Naive thymus-derived CD4-positive, alpha-beta T cell (primary cell): ENCODE measurements at regions not wholly inside any gene's neighbourhood (a gene's known extent, or its start where the extent isn't known, plus 50 kb on each side); places are given as distances from the start of the nearest gene placed in this dataset.
"Not testable (repeated sequence)": the region's sequence is repeated elsewhere in the genome, so short reads cannot be mapped to it uniquely, and the experiment has no call there.

ENCODE experiments used
- ATAC-seq: fragments of 150-1000 bp; cut with Tn5 transposase; 2 replicates; pipeline ENCODE4 v1.10.0; 2021; ENCODE audit warnings: mild to moderate bottlenecking, moderate library complexity
- CTCF ChIA-PET: fragments of 350-600 bp; sonication (Branson Sonifier 250); formaldehyde crosslinking; loops from one replicate; lab custom pipeline; 2021; ENCODE audit warnings: antibody characterized with exemption; lab: Charles Lee
- POLR2A ChIA-PET: fragments of 350-600 bp; sonication (Branson Sonifier 250); formaldehyde crosslinking; loops from one replicate; lab custom pipeline; 2021; ENCODE audit warnings: antibody characterized with exemption, inconsistent platforms; lab: Charles Lee
- DNase-seq, 9 donors: peaks; one replicate each; pipeline versions ENCODE4 v3.0.0 to v3.0.0-alpha.2; 2020 to 2022; ENCODE audit warnings: mixed read lengths in 1 of 9
- H3K27ac ChIP-seq: one replicate; pipeline ENCODE4 v1.7.0; 2013; ENCODE audit warnings: mild to moderate bottlenecking, low read depth, low read length, moderate library complexity
- H3K27me3 ChIP-seq, 2 donors: one replicate each; pipeline ENCODE4 v1.7.0; 2013; ENCODE audit warnings: low read length in 2 of 2, mild to moderate bottlenecking in 2 of 2, moderate library complexity in 2 of 2; ENCODE audit not compliant: control insufficient read depth in 2 of 2, insufficient read depth in 2 of 2
- H3K36me3 ChIP-seq, 3 experiments: 1 replicate in 2 of 3; 2 replicates in 1 of 3; pipeline ENCODE4 v1.7.0; 2013; ENCODE audit warnings: low read length in 3 of 3, mild to moderate bottlenecking in 3 of 3, moderate library complexity in 1 of 3; ENCODE audit not compliant: insufficient read depth in 3 of 3, control insufficient read depth in 2 of 3
- H3K4me1 ChIP-seq, 2 donors: one replicate each; pipeline ENCODE4 v1.7.0; 2013; ENCODE audit warnings: low read length in 2 of 2, mild to moderate bottlenecking in 2 of 2, moderate library complexity in 1 of 2; ENCODE audit not compliant: control insufficient read depth in 2 of 2, insufficient read depth in 2 of 2
- H3K4me3 ChIP-seq: 2 replicates; pipeline ENCODE4 v1.7.0; 2013; ENCODE audit warnings: mild to moderate bottlenecking, low read length
- H3K9me3 ChIP-seq, 3 experiments: 1 replicate in 2 of 3; 2 replicates in 1 of 3; pipeline ENCODE4 v1.7.0; 2013; ENCODE audit warnings: low read length in 3 of 3; ENCODE audit not compliant: control insufficient read depth in 2 of 3
- H3K27ac Mint-ChIP-seq, 9 donors: one replicate each; pipeline ENCODE4 v1.8.0; 2020 to 2022; ENCODE audit warnings: mixed read lengths in 9 of 9, mild to moderate bottlenecking in 8 of 9, moderate library complexity in 5 of 9, inconsistent platforms in 2 of 9
- H3K27me3 Mint-ChIP-seq, 5 donors: one replicate each; pipeline ENCODE4 v1.8.0; 2021 to 2022; ENCODE audit warnings: mixed read lengths in 5 of 5, mild to moderate bottlenecking in 1 of 5
- H3K36me3 Mint-ChIP-seq, 5 donors: one replicate each; pipeline ENCODE4 v1.8.0; 2020 to 2022; ENCODE audit warnings: mixed read lengths in 5 of 5, mild to moderate bottlenecking in 3 of 5, inconsistent platforms in 1 of 5
- H3K4me1 Mint-ChIP-seq, 7 donors: one replicate each; pipeline ENCODE4 v1.8.0; 2020 to 2022; ENCODE audit warnings: mixed read lengths in 7 of 7, mild to moderate bottlenecking in 3 of 7, inconsistent platforms in 1 of 7
- H3K4me3 Mint-ChIP-seq, 10 donors: one replicate each; pipeline ENCODE4 v1.8.0; 2020 to 2022; ENCODE audit warnings: mild to moderate bottlenecking in 10 of 10, mixed read lengths in 10 of 10, moderate library complexity in 6 of 10, inconsistent platforms in 2 of 10
- H3K9me3 Mint-ChIP-seq, 11 donors: one replicate each; pipeline ENCODE4 v1.8.0; 2020 to 2022; ENCODE audit warnings: mixed read lengths in 11 of 11, mild to moderate bottlenecking in 4 of 11, inconsistent platforms in 1 of 11, moderate library complexity in 1 of 11
- intact Hi-C, 2 donors: fragments of 100-400 bp; cut with micrococcal nuclease; formaldehyde crosslinking; loops; one replicate each; pipeline ENCODE4 v1.15.1; 2023

DNA sequence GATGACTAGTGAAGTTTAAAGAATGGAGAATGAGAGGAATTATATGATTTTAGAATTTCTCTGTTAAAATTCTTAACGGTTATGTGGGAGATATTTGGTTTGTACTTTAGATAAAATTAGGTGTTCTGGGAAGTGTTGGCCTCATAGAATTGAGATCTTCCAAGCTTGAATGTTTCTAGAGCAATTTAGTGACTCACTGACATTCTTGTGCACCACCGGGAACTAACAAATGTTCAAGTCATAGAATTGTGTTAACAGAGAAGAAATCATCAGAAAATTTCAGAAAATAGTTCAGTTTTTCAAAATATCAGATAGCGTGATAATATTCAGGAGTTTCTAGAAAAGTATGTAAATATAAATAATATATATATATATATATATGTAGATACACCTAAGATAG lies 67.9 kb upstream of the BMP5 start:
- no peak for DNase-seq
- no peak overlapping the region for H3K27ac ChIP-seq
- no peaks in the 10 kb centered on the region for H3K27me3 Mint-ChIP-seq
- H3K36me3 ChIP-seq = no peaks in the 10 kb centered on the region
- H3K9me3 ChIP-seq = no peaks in the 10 kb centered on the region
- ATAC-seq = no peak
- H3K4me1 ChIP-seq = no peaks in the 10 kb centered on the region
- no peaks in the 10 kb centered on the region for H3K4me1 Mint-ChIP-seq
- no peak overlapping the region for H3K4me3 ChIP-seq
- H3K9me3 Mint-ChIP-seq = peaks cover 0 to 17% (median 1%) of the 10 kb centered on the region in 11 donors
- ChIA-PET CTCF (no interaction called here), POLR2A (no interaction called here)
- intact Hi-C loops = no loop called here
- no peak overlapping the region for H3K27ac Mint-ChIP-seq
- no peak overlapping the region for H3K4me3 Mint-ChIP-seq
- no peaks in the 10 kb centered on the region for H3K27me3 ChIP-seq
- no peaks in the 10 kb centered on the region for H3K36me3 Mint-ChIP-seq

DNA sequence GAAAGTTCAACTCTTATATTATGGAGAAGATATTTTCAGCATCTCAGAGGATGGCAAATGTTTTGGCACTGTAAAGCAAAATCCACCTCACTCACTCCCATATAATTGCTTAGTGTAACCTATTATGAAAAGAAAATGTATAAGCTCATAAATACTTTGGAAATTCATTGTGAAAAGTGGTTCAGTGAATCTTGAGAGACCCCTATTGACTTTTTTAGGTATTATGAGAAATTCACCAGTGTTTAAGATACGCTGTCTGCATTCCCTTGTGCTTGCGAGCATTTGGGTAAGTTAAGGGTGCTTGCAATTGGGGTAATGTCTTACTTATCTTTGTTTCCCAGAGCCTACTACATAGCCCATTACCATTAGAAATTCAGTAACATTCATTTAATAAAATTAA lies 66.3 kb upstream of the BMP5 start:
- no peaks in the 10 kb centered on the region for H3K9me3 ChIP-seq
- ATAC-seq = no peak
- Mint-ChIP-seq H3K4me3 (no peak overlapping the region), H3K4me1 (no peaks in the 10 kb centered on the region), H3K36me3 (no peaks in the 10 kb centered on the region), H3K9me3 (peaks cover 0 to 14% (median 0%) of the 10 kb centered on the region in 11 donors), H3K27ac (no peak overlapping the region), H3K27me3 (no peaks in the 10 kb centered on the region)
- ChIA-PET CTCF (no interaction called here), POLR2A (no interaction called here)
- no peak overlapping the region for H3K27ac ChIP-seq
- intact Hi-C loops = no loop called here
- H3K36me3 ChIP-seq = no peaks in the 10 kb centered on the region
- no peak for DNase-seq
- H3K4me1 ChIP-seq = no peaks in the 10 kb centered on the region
- no peak overlapping the region for H3K4me3 ChIP-seq
- no peaks in the 10 kb centered on the region for H3K27me3 ChIP-seq

- Histone ChIP-seq H3K4me1 (no peaks in the 10 kb centered on the region), H3K36me3 (no peaks in the 10 kb centered on the region), H3K27me3 (no peaks in the 10 kb centered on the region), H3K9me3 (no peaks in the 10 kb centered on the region), H3K4me3 (no peak overlapping the region), H3K27ac (no peak overlapping the region)
- ATAC-seq (no peak), DNase-seq (no peak)
- ChIA-PET CTCF (no interaction called here), POLR2A (no interaction called here)
- Mint-ChIP-seq H3K27me3 (no peaks in the 10 kb centered on the region), H3K4me1 (no peaks in the 10 kb centered on the region), H3K27ac (no peak overlapping the region), H3K4me3 (no peak overlapping the region), H3K36me3 (no peaks in the 10 kb centered on the region), H3K9me3 (peaks cover 0 to 24% (median 8%) of the 10 kb centered on the region in 11 donors)
- intact Hi-C loops = no loop called here
Observed at GRCh38 chr6:55937951-55938690, 62.7 kb upstream of the BMP5 start.

GRCh38 chr6:55937261-55937947 lies 62.0 kb upstream of the BMP5 start:
- H3K27ac ChIP-seq = no peak overlapping the region
- H3K4me1 ChIP-seq = no peaks in the 10 kb centered on the region
- ChIA-PET POLR2A (no interaction called here), CTCF (no interaction called here)
- intact Hi-C loops = no loop called here
- Mint-ChIP-seq H3K4me1 (no peaks in the 10 kb centered on the region), H3K9me3 (peaks cover 0 to 24% (median 8%) of the 10 kb centered on the region in 11 donors), H3K27me3 (no peaks in the 10 kb centered on the region), H3K27ac (no peak overlapping the region), H3K36me3 (no peaks in the 10 kb centered on the region), H3K4me3 (no peak overlapping the region)
- no peak for DNase-seq
- no peak for ATAC-seq
- H3K36me3 ChIP-seq = no peaks in the 10 kb centered on the region
- no peak overlapping the region for H3K4me3 ChIP-seq
- H3K9me3 ChIP-seq = no peaks in the 10 kb centered on the region
- no peaks in the 10 kb centered on the region for H3K27me3 ChIP-seq

DNA sequence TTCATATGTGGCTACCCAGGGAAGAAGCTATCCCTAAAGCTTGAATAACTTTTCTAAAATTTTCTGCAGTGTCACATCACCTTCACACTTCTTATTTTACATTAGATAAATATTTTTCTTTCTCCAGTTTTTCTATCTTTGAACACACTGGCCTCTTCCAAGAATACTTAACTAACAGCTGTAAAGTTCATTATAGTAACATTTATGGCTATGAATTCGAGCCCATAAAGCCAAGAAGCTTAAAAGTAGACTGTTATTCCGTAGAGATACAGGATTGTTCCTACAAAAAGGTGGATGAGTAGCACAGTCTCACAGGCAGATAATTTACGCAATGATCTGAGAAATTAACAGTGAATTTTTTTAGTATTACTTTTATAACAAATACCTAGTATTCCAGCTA lies 55.7 kb upstream of the BMP5 start:
- no peaks in the 10 kb centered on the region for H3K9me3 ChIP-seq
- no peak overlapping the region for H3K4me3 ChIP-seq
- Mint-ChIP-seq H3K27me3 (no peaks in the 10 kb centered on the region), H3K27ac (no peak overlapping the region), H3K4me3 (no peak overlapping the region), H3K36me3 (no peaks in the 10 kb centered on the region), H3K4me1 (no peaks in the 10 kb centered on the region), H3K9me3 (peaks cover 0 to 20% (median 6%) of the 10 kb centered on the region in 11 donors)
- DNase-seq = no peak
- no peaks in the 10 kb centered on the region for H3K4me1 ChIP-seq
- no peak overlapping the region for H3K27ac ChIP-seq
- ChIA-PET CTCF (no interaction called here), POLR2A (no interaction called here)
- no peaks in the 10 kb centered on the region for H3K27me3 ChIP-seq
- ATAC-seq = no peak
- intact Hi-C loops = no loop called here
- no peaks in the 10 kb centered on the region for H3K36me3 ChIP-seq

GRCh38 chr6:55927713-55928112 lies 52.3 kb upstream of the BMP5 start:
- POLR2A ChIA-PET, H3K4me1 Mint-ChIP-seq, H3K27ac Mint-ChIP-seq: not testable (repeated sequence)

DNA sequence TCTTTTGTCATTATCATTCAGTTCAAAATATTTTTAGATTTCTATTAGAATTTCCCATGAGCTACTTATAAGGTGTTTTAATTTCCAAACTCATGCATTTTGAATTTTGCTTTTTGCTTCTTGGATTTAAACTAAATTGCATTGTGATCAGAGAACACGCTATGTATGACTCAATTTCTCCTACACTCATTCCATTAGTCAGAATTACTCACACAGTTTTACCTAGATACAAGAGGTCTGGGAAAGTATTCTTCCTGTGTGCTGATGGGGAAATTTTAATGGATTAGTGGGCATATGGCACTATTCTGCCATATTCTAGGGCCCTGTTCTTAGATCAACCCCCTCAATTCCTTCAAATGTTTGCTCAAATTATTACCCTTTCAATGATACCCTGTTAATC lies 49.9 kb upstream of the BMP5 start:
- intact Hi-C loops = no loop called here
- no peak overlapping the region for H3K27ac Mint-ChIP-seq
- no peaks in the 10 kb centered on the region for H3K36me3 Mint-ChIP-seq
- ChIA-PET CTCF (no interaction called here), POLR2A (no interaction called here)
- DNase-seq = no peak
- peaks cover 0 to 20% (median 6%) of the 10 kb centered on the region in 11 donors for H3K9me3 Mint-ChIP-seq
- H3K4me1 ChIP-seq = no peaks in the 10 kb centered on the region
- no peaks in the 10 kb centered on the region for H3K36me3 ChIP-seq
- H3K4me3 ChIP-seq = no peak overlapping the region
- H3K27ac ChIP-seq = no peak overlapping the region
- no peaks in the 10 kb centered on the region for H3K27me3 ChIP-seq
- ATAC-seq = no peak
- H3K9me3 ChIP-seq = no peaks in the 10 kb centered on the region
- no peaks in the 10 kb centered on the region for H3K4me1 Mint-ChIP-seq
- no peak overlapping the region for H3K4me3 Mint-ChIP-seq
- no peaks in the 10 kb centered on the region for H3K27me3 Mint-ChIP-seq

More at GRCh38 chr6:55927713-55928112, 52.3 kb upstream of the BMP5 start:
- intact Hi-C loops, CTCF ChIA-PET, H3K27me3 Mint-ChIP-seq, H3K9me3 ChIP-seq, ATAC-seq, H3K4me1 ChIP-seq, H3K4me3 ChIP-seq, H3K27me3 ChIP-seq, DNase-seq, H3K27ac ChIP-seq, H3K36me3 Mint-ChIP-seq, H3K4me3 Mint-ChIP-seq, H3K36me3 ChIP-seq: not testable (repeated sequence)
- peaks cover 0 to 11% (median 2%) of the 10 kb centered on the region in 11 donors for H3K9me3 Mint-ChIP-seq
